HepG2 (cell line): ENCODE measurements at regions not wholly inside any gene's neighbourhood (a gene's known extent, or its start where the extent isn't known, plus 50 kb on each side); places are given as distances from the start of the nearest gene placed in this dataset.

ENCODE experiments used
- CC2D1A ChIP-seq: sonication (generic); formaldehyde crosslinking; IDR thresholded peaks from 2 replicates; pipeline ENCODE4 v1.8.1; 2023; ENCODE audit warnings: mild to moderate bottlenecking, missing genetic modification reagents
- ZBTB7B ChIP-seq: sonication (generic); formaldehyde crosslinking; IDR thresholded peaks from 2 replicates; pipeline ENCODE4 v1.4.0; 2020; ENCODE audit warnings: missing genetic modification reagents
- ZNF607 ChIP-seq: sonication (generic); formaldehyde crosslinking; IDR thresholded peaks from 2 replicates; pipeline ENCODE4 v1.5.1; 2020; ENCODE audit warnings: missing genetic modification reagents, mild to moderate bottlenecking, borderline replicate concordance

DNA sequence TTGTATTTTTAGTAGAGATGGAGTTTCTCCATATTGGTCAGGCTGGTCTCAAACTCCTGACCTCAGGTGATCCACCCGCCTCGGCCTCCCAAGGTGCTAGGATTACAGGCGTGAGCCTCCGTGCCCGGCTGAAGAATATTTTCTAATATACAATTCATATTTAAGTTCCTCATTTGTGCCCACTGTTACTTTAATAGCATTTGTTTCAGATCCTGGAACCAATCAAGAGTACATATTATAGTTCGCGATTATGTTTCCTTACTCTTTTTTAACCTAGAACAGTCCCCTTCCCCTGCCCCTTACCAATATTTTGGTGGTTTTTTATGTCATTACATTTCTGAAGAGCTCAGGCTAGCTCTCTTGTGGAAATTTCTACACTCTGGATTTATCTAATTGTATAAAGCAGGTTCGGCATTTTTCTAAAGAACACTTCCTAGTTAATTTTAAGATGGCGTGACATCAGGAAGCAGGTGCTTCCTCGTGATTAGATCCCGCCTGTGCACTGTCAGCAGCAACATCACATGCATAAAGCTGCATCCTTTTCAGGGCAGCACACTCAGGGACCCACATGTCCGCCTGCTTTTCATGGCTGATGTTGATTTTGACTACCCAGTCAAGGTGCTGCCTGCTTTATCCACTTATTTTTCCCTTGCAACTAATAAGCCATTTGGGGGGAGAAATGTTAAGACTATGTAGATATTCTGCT lies 88.7 kb upstream of the EPHB3 start:
- no peak for TF ChIP-seq CC2D1A (CRISPR knock-in tag)
- no peak for TF ChIP-seq ZNF607 (CRISPR knock-in tag)
- TF ChIP-seq ZBTB7B (CRISPR knock-in tag): no peak
